ENCODE measurements at regions not wholly inside any gene's neighbourhood (a gene's known extent, or its start where the extent isn't known, plus 50 kb on each side); places are given as distances from the start of the nearest gene placed in this dataset.
A peak's percentile ranks its signal among the peaks of the same experiment; 100 is the strongest.

DNA sequence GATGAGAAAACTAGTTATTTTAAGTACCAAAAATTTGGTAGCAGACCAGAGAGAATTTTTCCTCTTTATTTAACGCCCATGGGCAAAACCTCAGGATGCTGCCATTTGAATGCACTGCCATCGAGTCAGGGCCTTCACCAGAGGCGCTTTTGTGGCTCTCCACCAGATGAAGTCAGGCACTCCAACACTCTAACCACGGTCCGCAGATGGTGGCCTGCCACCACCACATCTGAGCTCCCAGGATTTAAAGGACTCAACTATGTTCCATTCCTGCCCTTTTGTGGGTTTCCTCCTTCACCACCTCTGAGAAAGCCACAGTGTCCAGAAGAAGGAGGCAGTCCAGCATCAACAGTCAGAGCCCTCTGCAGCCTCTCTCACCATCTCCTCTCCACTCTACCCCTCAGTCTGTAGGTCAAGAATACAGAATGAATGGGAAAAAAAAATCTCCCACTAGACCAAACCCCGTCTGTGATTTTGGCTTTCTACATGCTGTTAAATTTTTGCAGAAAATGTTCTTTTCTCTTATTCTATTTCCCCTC is 647.4 kb downstream of the USP25 start:
- Mint-ChIP-seq H3K27ac (no peak overlapping the region), H3K9me3 (no peaks in the 10 kb centered on the region), H3K27me3 (no peaks in the 10 kb centered on the region), H3K36me3 (peaks cover 16% of the 10 kb centered on the region), H3K4me3 (no peak overlapping the region), H3K4me1 (ENCODE audit: unreplicated experiment) (peaks cover 20% of the 10 kb centered on the region)
- TF ChIP-seq, protein P1, sequence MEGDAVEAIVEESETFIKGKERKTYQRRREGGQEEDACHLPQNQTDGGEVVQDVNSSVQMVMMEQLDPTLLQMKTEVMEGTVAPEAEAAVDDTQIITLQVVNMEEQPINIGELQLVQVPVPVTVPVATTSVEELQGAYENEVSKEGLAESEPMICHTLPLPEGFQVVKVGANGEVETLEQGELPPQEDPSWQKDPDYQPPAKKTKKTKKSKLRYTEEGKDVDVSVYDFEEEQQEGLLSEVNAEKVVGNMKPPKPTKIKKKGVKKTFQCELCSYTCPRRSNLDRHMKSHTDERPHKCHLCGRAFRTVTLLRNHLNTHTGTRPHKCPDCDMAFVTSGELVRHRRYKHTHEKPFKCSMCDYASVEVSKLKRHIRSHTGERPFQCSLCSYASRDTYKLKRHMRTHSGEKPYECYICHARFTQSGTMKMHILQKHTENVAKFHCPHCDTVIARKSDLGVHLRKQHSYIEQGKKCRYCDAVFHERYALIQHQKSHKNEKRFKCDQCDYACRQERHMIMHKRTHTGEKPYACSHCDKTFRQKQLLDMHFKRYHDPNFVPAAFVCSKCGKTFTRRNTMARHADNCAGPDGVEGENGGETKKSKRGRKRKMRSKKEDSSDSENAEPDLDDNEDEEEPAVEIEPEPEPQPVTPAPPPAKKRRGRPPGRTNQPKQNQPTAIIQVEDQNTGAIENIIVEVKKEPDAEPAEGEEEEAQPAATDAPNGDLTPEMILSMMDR (conservative IDR thresholded peaks at IDR 0.05) = no peak
- DNase-seq (ENCODE audit: extremely low spot score, unreplicated experiment) = no peak

DNA sequence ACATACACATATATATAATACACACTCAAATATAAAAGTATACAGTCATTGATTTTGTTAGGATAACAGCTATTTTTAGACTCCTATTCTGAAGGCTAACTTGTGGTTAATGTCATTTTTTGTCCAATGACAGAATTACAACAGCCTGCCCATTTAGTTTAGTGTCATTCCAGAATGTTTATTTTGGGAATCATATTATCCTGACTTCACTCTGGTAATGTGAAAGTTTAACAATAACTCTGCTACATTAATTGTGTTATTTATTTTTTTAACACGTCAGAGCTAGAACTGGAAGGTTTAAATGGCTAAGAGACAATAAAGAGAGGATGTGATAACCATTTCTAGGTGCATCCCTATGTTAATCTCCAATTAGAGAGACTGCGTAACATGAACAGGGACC is 648.1 kb downstream of the USP25 start:
- H3K36me3 Mint-ChIP-seq = peaks cover 16% of the 10 kb centered on the region
- H3K4me3 Mint-ChIP-seq = no peak overlapping the region
- DNase-seq (ENCODE audit: extremely low spot score, unreplicated experiment) = no peak

DNA sequence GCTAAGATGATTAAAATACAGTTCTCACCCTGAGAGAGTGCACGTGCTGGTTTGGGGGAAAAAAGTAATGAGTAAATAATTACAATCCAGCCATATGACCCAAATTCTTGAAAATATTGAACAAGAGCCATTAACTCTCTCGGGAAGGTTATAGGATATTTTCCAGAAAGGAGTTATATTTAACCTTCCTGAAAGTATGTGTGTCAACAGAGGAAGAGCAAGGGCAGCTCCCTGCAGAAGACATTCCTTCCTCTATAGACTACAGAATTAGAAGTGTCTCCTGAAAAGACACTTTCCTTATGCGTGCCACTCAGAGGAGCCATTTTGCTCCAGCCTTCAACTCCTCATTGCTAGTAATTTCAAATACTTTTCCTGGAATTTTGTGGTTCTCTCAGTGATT is 648.7 kb downstream of the USP25 start:
- no peaks in the 10 kb centered on the region for H3K9me3 Mint-ChIP-seq
- DNase-seq (ENCODE audit: extremely low spot score, unreplicated experiment) = no peak
- H3K36me3 Mint-ChIP-seq = peaks cover 16% of the 10 kb centered on the region
- H3K4me3 Mint-ChIP-seq = no peak overlapping the region
- H3K27me3 Mint-ChIP-seq = no peaks in the 10 kb centered on the region
- no peak overlapping the region for H3K27ac Mint-ChIP-seq
- TF ChIP-seq, protein P1 (conservative IDR thresholded peaks at IDR 0.05) = no peak
- peaks cover 20% of the 10 kb centered on the region for H3K4me1 Mint-ChIP-seq (ENCODE audit: unreplicated experiment)

More for the DNA sequence above, 648.1 kb downstream of the USP25 start:
- H3K9me3 Mint-ChIP-seq = no peaks in the 10 kb centered on the region
- H3K27me3 Mint-ChIP-seq = no peaks in the 10 kb centered on the region
- H3K27ac Mint-ChIP-seq = no peak overlapping the region
- TF ChIP-seq, protein P1 (conservative IDR thresholded peaks at IDR 0.05) = no peak
- peaks cover 20% of the 10 kb centered on the region for H3K4me1 Mint-ChIP-seq (ENCODE audit: unreplicated experiment)

DNA sequence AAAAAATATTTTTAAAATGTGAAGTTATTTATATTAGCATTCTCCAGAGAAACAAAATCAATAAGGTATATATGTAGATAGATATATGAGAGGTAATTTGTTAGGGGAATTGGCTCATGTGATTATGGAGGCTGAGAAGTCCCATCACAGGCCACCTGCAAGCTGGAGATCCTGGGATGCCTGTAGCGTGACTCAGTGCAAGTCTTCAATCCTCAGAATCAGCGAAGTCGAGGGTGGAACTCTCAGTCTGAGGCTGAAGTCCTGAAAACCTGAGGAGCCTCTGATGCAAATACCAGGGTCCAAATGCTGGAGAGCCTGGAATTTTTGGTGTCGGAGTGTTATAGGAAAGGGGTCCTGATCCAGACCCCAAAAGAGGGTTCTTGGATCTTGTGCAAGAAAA is 658.5 kb downstream of the USP25 start:
- no peak overlapping the region for H3K4me3 Mint-ChIP-seq
- no peaks in the 10 kb centered on the region for H3K27me3 Mint-ChIP-seq
- TF ChIP-seq, protein P1 (conservative IDR thresholded peaks at IDR 0.05) = no peak
- H3K4me1 Mint-ChIP-seq (ENCODE audit: unreplicated experiment) = peaks cover 18% of the 10 kb centered on the region
- H3K9me3 Mint-ChIP-seq = peaks cover 15% of the 10 kb centered on the region
- peaks cover 17% of the 10 kb centered on the region for H3K36me3 Mint-ChIP-seq
- no peak for DNase-seq (ENCODE audit: extremely low spot score, unreplicated experiment)
- no peak overlapping the region for H3K27ac Mint-ChIP-seq

DNA sequence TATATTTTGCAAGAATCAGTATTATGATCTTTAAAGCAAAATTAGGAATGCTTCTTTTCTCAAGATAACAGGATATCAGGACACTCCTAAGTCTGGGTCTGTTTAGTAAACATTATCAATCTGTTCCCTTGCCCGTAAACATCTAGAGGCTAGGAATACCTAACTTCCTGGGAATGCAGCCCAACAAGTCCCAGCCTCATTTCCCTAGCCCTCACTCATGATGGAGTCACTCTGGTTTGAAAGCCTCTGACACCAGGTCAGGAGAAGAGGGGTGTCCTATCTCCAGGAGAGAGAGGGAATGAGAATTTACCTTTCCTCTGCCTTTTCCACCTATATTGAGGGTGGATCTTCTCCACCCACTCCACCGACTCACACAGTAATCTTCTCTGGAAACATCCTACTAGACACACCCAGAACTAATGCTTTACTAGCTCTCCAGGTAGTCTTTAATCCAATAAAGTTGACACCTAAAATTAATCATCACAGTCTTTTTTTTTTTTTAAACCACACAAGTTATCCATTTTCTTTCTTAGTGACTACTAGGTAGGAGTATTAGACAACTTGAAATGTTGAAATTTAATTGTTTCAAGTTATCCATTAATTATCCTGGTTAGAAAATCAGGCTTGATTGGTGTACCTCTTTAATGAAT is 659.3 kb downstream of the USP25 start:
- Mint-ChIP-seq H3K27me3 (no peaks in the 10 kb centered on the region), H3K4me3 (peak overlapping the region; percentile 5)

More for the DNA sequence above, 659.3 kb downstream of the USP25 start:
- Mint-ChIP-seq H3K36me3 (peaks cover 17% of the 10 kb centered on the region), H3K4me1 (ENCODE audit: unreplicated experiment) (peaks cover 18% of the 10 kb centered on the region), H3K27ac (peak overlapping the region; percentile 61), H3K9me3 (peaks cover 15% of the 10 kb centered on the region)
- TF ChIP-seq, protein P1 (conservative IDR thresholded peaks at IDR 0.05) = no peak
- no peak for DNase-seq (ENCODE audit: extremely low spot score, unreplicated experiment)

Data from type B pancreatic cell (in vitro differentiated cells).